ENCODE measurements at regions not wholly inside any gene's neighbourhood (a gene's known extent, or its start where the extent isn't known, plus 50 kb on each side); places are given as distances from the start of the nearest gene placed in this dataset. TPM values are rescaled to one million over a fixed set of nuclear protein-coding genes. Genes with fewer than 3 reads are reported as not detected.

DNA sequence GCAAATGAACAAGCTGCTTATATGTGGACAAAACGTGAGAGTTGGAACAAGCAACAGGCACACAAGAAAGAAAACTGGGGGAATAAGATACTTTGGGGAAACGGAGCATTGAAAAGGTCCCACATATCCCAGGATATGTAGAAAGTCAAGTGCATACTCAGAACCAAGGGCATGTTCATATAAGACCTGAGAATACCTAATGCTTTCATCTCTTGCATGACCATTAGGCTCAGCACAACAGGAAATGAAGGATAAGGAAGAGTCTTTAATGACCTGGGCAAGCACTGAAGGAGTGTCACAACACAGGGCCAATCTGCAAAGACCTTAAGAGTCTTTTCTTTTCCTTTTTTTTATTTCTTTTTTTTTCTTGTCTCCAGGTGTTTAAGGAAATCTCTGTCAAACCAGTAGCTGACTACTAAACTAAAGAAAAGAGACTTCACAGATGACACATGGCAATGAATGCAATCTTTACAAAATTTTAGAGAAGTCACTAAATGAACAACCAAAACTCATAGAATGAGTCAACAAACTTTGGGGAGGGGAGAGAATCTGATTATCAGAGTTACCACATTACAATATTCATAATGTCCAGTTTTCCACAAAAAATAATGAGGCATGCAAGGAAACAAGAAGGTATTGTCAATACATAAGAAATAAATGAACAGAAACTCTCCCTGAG lies 67.9 kb upstream of the STK26 start:
- no peaks in the 10 kb centered on the region for H3K4me1 ChIP-seq
- no peak for DNase-seq
- no peaks in the 10 kb centered on the region for H3K36me3 ChIP-seq
- no peak overlapping the region for H3K27ac ChIP-seq
- intact Hi-C loops (cut with DNase I) = no loop called here
- H3K9me3 ChIP-seq = no peaks in the 10 kb centered on the region
- H3K4me3 ChIP-seq (replicated peaks in 1 of 3) = no peak overlapping the region
- H3K27me3 ChIP-seq = peaks cover 3% of the 10 kb centered on the region
- no peak for TF ChIP-seq CTCF (IDR thresholded peaks at IDR 0.05)
- TF ChIP-seq POLR2A (IDR thresholded peaks at IDR 0.05) = no peak
- 76% methylated on average over 2 of the region's 2 CpGs for WGBS, 2 donors

DNA sequence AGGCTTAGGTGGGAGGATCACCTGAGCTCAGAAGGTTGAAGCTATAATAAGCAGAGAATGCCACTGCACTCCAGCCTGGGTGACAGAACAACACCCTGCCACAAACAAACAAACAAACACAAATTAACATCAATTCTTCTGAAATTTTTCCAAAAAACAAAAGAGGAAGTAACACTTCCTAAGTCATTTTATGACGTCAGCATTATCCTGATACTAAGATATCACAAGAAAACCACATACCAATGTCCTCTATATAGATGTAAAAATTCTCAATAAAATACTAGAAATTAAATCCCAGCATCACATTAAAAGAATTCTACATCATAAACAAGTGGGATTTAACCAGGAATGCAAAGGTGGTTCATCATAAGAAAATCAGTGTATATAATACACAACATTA lies 64.4 kb upstream of the STK26 start:
- 70 to 88% methylated on average over 1 of the region's 1 CpG for WGBS, 2 donors
- H3K27ac ChIP-seq = no peak overlapping the region
- H3K27me3 ChIP-seq = peaks cover 3% of the 10 kb centered on the region
- TF ChIP-seq CTCF (IDR thresholded peaks at IDR 0.05) (no peak), POLR2A (IDR thresholded peaks at IDR 0.05) (no peak)
- H3K9me3 ChIP-seq = no peaks in the 10 kb centered on the region
- H3K36me3 ChIP-seq = no peaks in the 10 kb centered on the region
- no peak for DNase-seq
- intact Hi-C loops (cut with DNase I) = no loop called here
- H3K4me1 ChIP-seq = no peaks in the 10 kb centered on the region
- H3K4me3 ChIP-seq (replicated peaks in 1 of 3) = no peak overlapping the region

DNA sequence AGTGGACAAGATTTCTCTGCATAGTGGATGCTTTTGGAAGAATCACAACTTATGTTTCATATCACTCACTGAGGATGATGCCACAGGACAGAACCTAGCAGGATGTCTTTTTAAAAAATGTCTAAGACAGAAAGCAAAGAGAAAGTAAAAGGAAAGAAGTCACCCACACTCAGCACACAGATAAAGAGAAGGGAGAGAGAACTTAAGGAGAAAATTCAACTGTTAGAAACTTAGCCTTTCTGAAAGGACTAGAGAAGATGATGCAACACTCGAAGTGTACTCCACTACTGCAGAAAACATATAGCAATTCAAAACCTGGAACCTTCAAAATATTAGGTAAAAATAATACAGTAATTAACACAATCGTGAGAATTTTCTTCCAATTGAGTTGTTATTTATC lies 52.8 kb upstream of the STK26 start:
- H3K27me3 ChIP-seq = no peaks in the 10 kb centered on the region
- no peak overlapping the region for H3K27ac ChIP-seq
- no peaks in the 10 kb centered on the region for H3K4me1 ChIP-seq
- 73 to 84% methylated on average over 2 of the region's 2 CpGs for WGBS, 2 donors
- H3K9me3 ChIP-seq = no peaks in the 10 kb centered on the region
- no peak for DNase-seq
- H3K36me3 ChIP-seq = no peaks in the 10 kb centered on the region
- H3K4me3 ChIP-seq (replicated peaks in 1 of 3) = no peak overlapping the region
- TF ChIP-seq CTCF (IDR thresholded peaks at IDR 0.05) = no peak
- intact Hi-C loops (cut with DNase I) = no loop called here

Small RNA genes in the stretch of these regions (small RNA-seq; reads per million reads assigned to genes)
- gene AL008629.1 (not detected), gene HDGFP1 (not detected), gene MCRIP2P1 (not detected), gene RNA5SP514 (not detected)
